ENCODE measurements at regions not wholly inside any gene's neighbourhood (a gene's known extent, or its start where the extent isn't known, plus 50 kb on each side); places are given as distances from the start of the nearest gene placed in this dataset.

- Histone ChIP-seq H3K27ac (no peak overlapping the region), H3K4me1 (peaks cover 8% of the 10 kb centered on the region), H3K9me3 (no peaks in the 10 kb centered on the region), H3K4me2 (no peak overlapping the region), H3K4me3 (no peak overlapping the region)
- no peak for TF ChIP-seq ZSCAN20 (CRISPR knock-in tag; IDR thresholded peaks at IDR 0.05)
- no peak for TF ChIP-seq RNF2 (IDR thresholded peaks at IDR 0.05; ENCODE audit: borderline replicate concordance, low read depth)
- no peak for TF ChIP-seq ZC3H11A (IDR thresholded peaks at IDR 0.05)
- no peak for TF ChIP-seq KDM1A (IDR thresholded peaks at IDR 0.05; ENCODE audit: low read depth)
- no peak for TF ChIP-seq POLR2AphosphoS2 (conservative IDR thresholded peaks at IDR 0.05; ENCODE audit: low read length)
- TF ChIP-seq RCOR1 (IDR thresholded peaks at IDR 0.05; ENCODE audit: low read depth, low read length) = no peak
- no peak for TF ChIP-seq MYC (IDR thresholded peaks at IDR 0.05; ENCODE audit: borderline replicate concordance, low read length)
- no peak for TF ChIP-seq HOXA7 (CRISPR knock-in tag; IDR thresholded peaks at IDR 0.05)
- no peak for TF ChIP-seq REST (IDR thresholded peaks at IDR 0.05)
- no peak for TF ChIP-seq NPAS2 (CRISPR knock-in tag; IDR thresholded peaks at IDR 0.05; ENCODE audit: borderline replicate concordance)
- TF ChIP-seq BHLHE40 (IDR thresholded peaks at IDR 0.05; ENCODE audit: low read depth, low read length) = no peak
- no peak for TF ChIP-seq USF2 (IDR thresholded peaks at IDR 0.05)
- TF ChIP-seq EHMT2 (IDR thresholded peaks at IDR 0.05; ENCODE audit: low read depth) = no peak
- no peak for TF ChIP-seq HMGXB4 (CRISPR knock-in tag; IDR thresholded peaks at IDR 0.05; ENCODE audit: borderline replicate concordance)
- TF ChIP-seq POLR2A (IDR thresholded peaks at IDR 0.05; ENCODE audit: low read length) = no peak
- no peak for TF ChIP-seq HOXB5 (CRISPR knock-in tag; IDR thresholded peaks at IDR 0.05)
- no peak for TF ChIP-seq HES2 (IDR thresholded peaks at IDR 0.05)
- no peak for TF ChIP-seq HDAC2 (IDR thresholded peaks at IDR 0.05)
- ChIA-PET CTCF (interaction anchor here (0.7 kb wide), 1 partner anchor 759 kb away, joined by 4 read pairs; no protein-coding TSS in a partner anchor), POLR2A (no interaction called here)
- DNase-seq (ENCODE audit: low read depth in 1 of 2, low spot score in 1 of 2) (no peak), ATAC-seq (peak in 1 of 2 experiments; percentile 16; a peak in 2 of 6 replicates), FAIRE-seq (no peak)
- WGBS (ENCODE audit: missing lambda C conversion rate) = 49% methylated on average over 4 of the region's 4 CpGs
Measured at GRCh38 chr15:69608661-69609060, 156.0 kb downstream of the RPLP1 start.

GRCh38 chr15:69609176-69609575 is 156.6 kb downstream of the RPLP1 start:
- ATAC-seq (peak; percentile 26 to 61; a peak in 2 of 6 replicates), FAIRE-seq (no peak), DNase-seq (ENCODE audit: low read depth in 1 of 2, low spot score in 1 of 2) (peak in 1 of 2 experiments; percentile 17)
- TF ChIP-seq ESRRA (IDR thresholded peaks at IDR 0.05; ENCODE audit: borderline replicate concordance, low read length) (no peak), RCOR1 (IDR thresholded peaks at IDR 0.05; ENCODE audit: low read depth, low read length) (no peak), HOXB13 (CRISPR knock-in tag; IDR thresholded peaks at IDR 0.05; ENCODE audit: low read depth) (no peak), CBX8 (IDR thresholded peaks at IDR 0.05) (no peak), PBX3 (IDR thresholded peaks at IDR 0.05) (no peak), USF2 (IDR thresholded peaks at IDR 0.05) (no peak), HOXA7 (CRISPR knock-in tag; IDR thresholded peaks at IDR 0.05) (no peak), HES2 (IDR thresholded peaks at IDR 0.05) (no peak), POLR2AphosphoS2 (conservative IDR thresholded peaks at IDR 0.05; ENCODE audit: low read length) (no peak), FOSL2 (IDR thresholded peaks at IDR 0.05) (no peak), FOSL2 (CRISPR knock-in tag; IDR thresholded peaks at IDR 0.05) (no peak), SMC3 (IDR thresholded peaks at IDR 0.05) (no peak), RAD21 (conservative IDR thresholded peaks at IDR 0.05 in 1 of 2, IDR thresholded peaks at IDR 0.05 in 1 of 2) (no peak), KDM5A (IDR thresholded peaks at IDR 0.05) (no peak)
- 63% methylated on average over 5 of the region's 5 CpGs for WGBS (ENCODE audit: missing lambda C conversion rate)
- H3K27ac ChIP-seq = no peak overlapping the region
- CTCF ChIA-PET = interaction anchor here (0.6 to 0.7 kb wide), 2 partner anchors 131 to 759 kb away, joined by 4 to 5 read pairs; no protein-coding TSS in a partner anchor
- peaks cover 3% of the 10 kb centered on the region; the same call in 2 of the 3 replicates for H3K4me1 ChIP-seq
- H3K4me2 ChIP-seq = no peak overlapping the region
- H3K4me3 ChIP-seq = no peak overlapping the region
- H3K9me3 ChIP-seq = no peaks in the 10 kb centered on the region
- POLR2A ChIA-PET = no interaction called here
